ENCODE measurements at regions not wholly inside any gene's neighbourhood (a gene's known extent, or its start where the extent isn't known, plus 50 kb on each side); places are given as distances from the start of the nearest gene placed in this dataset.

DNA sequence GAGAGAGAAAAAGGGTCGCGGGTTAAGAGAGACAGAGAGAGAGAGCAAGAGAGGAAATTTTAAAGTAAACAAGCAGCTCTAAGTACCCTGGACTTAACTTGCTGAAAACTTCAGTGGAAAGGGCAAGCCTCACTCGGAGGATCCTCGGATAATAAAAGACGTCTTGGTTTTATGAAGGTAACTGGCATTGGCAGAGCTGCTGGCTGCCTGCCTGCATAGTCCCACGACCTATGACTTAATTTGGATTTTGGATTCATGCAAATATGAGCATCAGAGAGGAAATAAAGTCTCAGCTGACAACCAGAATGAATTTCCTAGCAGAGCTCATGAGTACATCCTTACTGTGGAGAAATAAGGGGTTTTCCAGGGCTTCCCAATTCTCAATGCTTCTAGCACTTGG lies 95.1 kb upstream of the PDZRN3 start:
- TF ChIP-seq EP300 (IDR thresholded peaks at IDR 0.05; ENCODE audit: borderline replicate concordance) (no peak), EGR1 (IDR thresholded peaks at IDR 0.05) (no peak), TCF12 (IDR thresholded peaks at IDR 0.05; ENCODE audit: low read depth) (no peak), FOXM1 (IDR thresholded peaks at IDR 0.05; ENCODE audit: borderline replicate concordance, low read depth) (no peak), CEBPB (IDR thresholded peaks at IDR 0.05) (no peak), YY1 (IDR thresholded peaks at IDR 0.05; ENCODE audit: low read depth) (no peak), CREB1 (IDR thresholded peaks at IDR 0.05; ENCODE audit: low read depth) (no peak), TAF1 (IDR thresholded peaks at IDR 0.05; ENCODE audit: low read depth) (no peak), RAD21 (IDR thresholded peaks at IDR 0.05; ENCODE audit: low read depth) (no peak), NFIC (IDR thresholded peaks at IDR 0.05) (no peak), ZBTB7A (IDR thresholded peaks at IDR 0.05; ENCODE audit: low read depth) (no peak), TEAD4 (IDR thresholded peaks at IDR 0.05) (no peak)
- TF ChIP-seq, protein P1, sequence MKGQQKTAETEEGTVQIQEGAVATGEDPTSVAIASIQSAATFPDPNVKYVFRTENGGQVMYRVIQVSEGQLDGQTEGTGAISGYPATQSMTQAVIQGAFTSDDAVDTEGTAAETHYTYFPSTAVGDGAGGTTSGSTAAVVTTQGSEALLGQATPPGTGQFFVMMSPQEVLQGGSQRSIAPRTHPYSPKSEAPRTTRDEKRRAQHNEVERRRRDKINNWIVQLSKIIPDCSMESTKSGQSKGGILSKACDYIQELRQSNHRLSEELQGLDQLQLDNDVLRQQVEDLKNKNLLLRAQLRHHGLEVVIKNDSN (IDR thresholded peaks at IDR 0.05) = no peak
- TF ChIP-seq, protein P2, sequence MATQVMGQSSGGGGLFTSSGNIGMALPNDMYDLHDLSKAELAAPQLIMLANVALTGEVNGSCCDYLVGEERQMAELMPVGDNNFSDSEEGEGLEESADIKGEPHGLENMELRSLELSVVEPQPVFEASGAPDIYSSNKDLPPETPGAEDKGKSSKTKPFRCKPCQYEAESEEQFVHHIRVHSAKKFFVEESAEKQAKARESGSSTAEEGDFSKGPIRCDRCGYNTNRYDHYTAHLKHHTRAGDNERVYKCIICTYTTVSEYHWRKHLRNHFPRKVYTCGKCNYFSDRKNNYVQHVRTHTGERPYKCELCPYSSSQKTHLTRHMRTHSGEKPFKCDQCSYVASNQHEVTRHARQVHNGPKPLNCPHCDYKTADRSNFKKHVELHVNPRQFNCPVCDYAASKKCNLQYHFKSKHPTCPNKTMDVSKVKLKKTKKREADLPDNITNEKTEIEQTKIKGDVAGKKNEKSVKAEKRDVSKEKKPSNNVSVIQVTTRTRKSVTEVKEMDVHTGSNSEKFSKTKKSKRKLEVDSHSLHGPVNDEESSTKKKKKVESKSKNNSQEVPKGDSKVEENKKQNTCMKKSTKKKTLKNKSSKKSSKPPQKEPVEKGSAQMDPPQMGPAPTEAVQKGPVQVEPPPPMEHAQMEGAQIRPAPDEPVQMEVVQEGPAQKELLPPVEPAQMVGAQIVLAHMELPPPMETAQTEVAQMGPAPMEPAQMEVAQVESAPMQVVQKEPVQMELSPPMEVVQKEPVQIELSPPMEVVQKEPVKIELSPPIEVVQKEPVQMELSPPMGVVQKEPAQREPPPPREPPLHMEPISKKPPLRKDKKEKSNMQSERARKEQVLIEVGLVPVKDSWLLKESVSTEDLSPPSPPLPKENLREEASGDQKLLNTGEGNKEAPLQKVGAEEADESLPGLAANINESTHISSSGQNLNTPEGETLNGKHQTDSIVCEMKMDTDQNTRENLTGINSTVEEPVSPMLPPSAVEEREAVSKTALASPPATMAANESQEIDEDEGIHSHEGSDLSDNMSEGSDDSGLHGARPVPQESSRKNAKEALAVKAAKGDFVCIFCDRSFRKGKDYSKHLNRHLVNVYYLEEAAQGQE (IDR thresholded peaks at IDR 0.05; ENCODE audit: low read depth) = no peak
- TF ChIP-seq, protein P3, sequence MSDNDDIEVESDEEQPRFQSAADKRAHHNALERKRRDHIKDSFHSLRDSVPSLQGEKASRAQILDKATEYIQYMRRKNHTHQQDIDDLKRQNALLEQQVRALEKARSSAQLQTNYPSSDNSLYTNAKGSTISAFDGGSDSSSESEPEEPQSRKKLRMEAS (IDR thresholded peaks at IDR 0.05) = no peak

DNA sequence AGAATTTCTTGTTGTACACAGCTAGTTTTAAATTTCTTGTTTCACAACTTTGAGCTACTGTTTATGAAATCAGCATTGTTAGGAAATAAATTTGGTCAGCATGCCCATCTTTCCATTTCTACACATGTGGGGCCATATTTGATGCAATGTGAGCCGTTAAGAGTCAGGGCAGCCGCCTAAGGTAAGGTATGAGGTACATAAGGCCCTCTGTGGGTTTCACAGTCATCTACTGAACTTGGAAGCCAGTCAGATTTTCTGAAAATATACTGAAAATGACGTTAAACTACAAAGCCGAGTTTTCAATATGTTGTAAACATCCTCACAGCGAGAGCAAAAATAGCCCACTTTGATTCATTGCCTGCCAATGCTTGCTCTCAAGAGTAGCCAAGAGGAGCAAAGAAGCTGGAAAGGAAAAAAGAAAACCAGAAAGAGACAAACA lies 94.7 kb upstream of the PDZRN3 start:
- no peak for TF ChIP-seq CEBPB (IDR thresholded peaks at IDR 0.05)
- no peak for TF ChIP-seq EP300 (IDR thresholded peaks at IDR 0.05; ENCODE audit: borderline replicate concordance)
- no peak for TF ChIP-seq RAD21 (IDR thresholded peaks at IDR 0.05; ENCODE audit: low read depth)
- TF ChIP-seq EGR1 (IDR thresholded peaks at IDR 0.05) = no peak
- TF ChIP-seq, protein P1 (IDR thresholded peaks at IDR 0.05) = no peak
- TF ChIP-seq, protein P2 (IDR thresholded peaks at IDR 0.05; ENCODE audit: low read depth) = no peak
- TF ChIP-seq NFIC (IDR thresholded peaks at IDR 0.05) = no peak
- TF ChIP-seq TEAD4 (IDR thresholded peaks at IDR 0.05) = no peak
- TF ChIP-seq ZBTB7A (IDR thresholded peaks at IDR 0.05; ENCODE audit: low read depth) = no peak
- TF ChIP-seq TCF12 (IDR thresholded peaks at IDR 0.05; ENCODE audit: low read depth) = no peak

DNA sequence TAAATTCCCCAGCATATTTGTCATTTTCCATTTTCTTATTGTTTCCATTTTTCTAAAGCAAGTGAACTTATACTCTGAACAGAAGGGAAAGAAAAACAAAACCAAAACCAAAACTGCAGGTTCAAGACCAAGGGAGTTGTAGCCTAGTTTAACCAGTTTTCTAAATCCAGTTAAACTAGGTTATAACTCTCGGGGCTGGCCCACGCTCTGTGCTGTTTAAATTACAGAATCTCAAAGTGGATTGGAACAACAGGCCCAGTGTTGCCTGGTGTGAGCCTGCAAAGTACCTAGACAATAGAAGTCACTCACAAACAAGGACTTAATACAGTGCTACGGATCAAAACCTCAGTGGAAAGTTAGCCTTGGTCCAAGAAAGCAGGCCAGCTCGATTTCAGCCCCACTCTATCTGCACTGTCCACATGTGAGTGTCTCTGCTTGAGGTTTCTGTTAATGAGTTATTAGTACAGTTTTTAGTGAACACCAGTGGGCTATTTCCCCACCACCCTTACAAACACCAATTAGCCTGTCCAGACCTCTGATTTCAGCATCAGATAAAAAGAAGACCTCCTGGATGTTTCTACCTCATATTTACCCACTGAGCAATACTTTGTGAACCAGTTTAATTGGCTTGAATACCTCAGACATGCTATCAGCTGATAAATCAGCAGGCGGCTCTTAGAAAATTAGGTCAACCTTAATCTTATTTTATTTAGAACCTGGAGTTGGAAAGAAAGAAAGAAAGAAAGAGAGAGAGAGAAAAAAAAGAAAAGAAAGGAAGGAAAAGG lies 93.8 kb upstream of the PDZRN3 start:
- TF ChIP-seq EP300 (IDR thresholded peaks at IDR 0.05; ENCODE audit: borderline replicate concordance) = no peak

DNA sequence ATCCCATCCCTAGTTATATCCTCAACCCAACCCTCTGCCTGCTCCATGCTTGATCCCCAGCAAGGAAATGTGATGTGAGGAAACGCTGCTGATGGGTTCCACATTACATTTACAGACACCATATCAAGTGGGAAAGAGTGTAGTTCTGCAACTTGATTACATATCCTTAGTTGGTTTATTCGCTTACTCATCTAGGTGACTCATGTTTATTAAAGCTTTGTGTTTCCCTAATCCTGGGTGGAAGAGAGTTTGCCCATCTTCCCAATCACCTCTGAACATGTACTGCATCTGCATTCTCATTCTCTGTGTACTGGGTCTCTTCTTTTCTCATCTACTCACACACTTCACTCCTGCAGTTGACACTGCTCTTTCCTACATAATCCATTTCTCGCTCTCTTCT lies 91.7 kb upstream of the PDZRN3 start:
- TF ChIP-seq EP300 (IDR thresholded peaks at IDR 0.05; ENCODE audit: borderline replicate concordance) (no peak), EGR1 (IDR thresholded peaks at IDR 0.05) (no peak), RAD21 (IDR thresholded peaks at IDR 0.05; ENCODE audit: low read depth) (no peak), FOXM1 (IDR thresholded peaks at IDR 0.05; ENCODE audit: borderline replicate concordance, low read depth) (no peak), CREB1 (IDR thresholded peaks at IDR 0.05; ENCODE audit: low read depth) (no peak), ZBTB7A (IDR thresholded peaks at IDR 0.05; ENCODE audit: low read depth) (no peak), YY1 (IDR thresholded peaks at IDR 0.05; ENCODE audit: low read depth) (no peak), NFIC (IDR thresholded peaks at IDR 0.05) (no peak), TAF1 (IDR thresholded peaks at IDR 0.05; ENCODE audit: low read depth) (no peak)
- TF ChIP-seq, protein P3 (IDR thresholded peaks at IDR 0.05) = no peak
- TF ChIP-seq, protein P2 (IDR thresholded peaks at IDR 0.05; ENCODE audit: low read depth) = no peak

Data from Ishikawa (cell line).